GM12872 (cell line): ENCODE measurements at regions not wholly inside any gene's neighbourhood (a gene's known extent, or its start where the extent isn't known, plus 50 kb on each side); places are given as distances from the start of the nearest gene placed in this dataset.

Experiments used
- CTCF ChIP-seq: IDR thresholded peaks from 3 replicates; pipeline ENCODE4 v1.5.1; 2011; ENCODE audit warnings: low read depth, mild to moderate bottlenecking, low read length, moderate library complexity; ENCODE audit not compliant: insufficient read depth

DNA sequence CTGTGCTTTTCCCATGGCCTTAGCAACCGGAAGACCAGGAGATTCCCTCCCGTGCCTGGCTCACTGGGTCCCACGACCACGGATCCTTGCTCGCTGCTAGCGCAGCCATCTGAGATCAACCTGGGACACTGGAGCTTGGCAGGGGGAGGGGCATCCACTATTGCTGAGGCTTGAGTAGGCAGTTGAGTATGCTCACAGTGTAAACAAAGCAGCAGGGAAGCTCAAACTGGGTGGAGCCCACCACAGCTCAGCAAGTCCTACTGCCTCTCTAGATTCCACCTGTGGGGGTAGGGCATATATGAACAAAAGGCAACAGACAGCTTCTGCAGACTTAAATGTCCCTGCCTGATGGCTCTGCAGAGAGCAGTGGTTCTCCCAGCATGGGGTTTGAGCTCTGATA lies 697.0 kb downstream of the SORCS1 start:
- no peak for TF ChIP-seq CTCF

DNA sequence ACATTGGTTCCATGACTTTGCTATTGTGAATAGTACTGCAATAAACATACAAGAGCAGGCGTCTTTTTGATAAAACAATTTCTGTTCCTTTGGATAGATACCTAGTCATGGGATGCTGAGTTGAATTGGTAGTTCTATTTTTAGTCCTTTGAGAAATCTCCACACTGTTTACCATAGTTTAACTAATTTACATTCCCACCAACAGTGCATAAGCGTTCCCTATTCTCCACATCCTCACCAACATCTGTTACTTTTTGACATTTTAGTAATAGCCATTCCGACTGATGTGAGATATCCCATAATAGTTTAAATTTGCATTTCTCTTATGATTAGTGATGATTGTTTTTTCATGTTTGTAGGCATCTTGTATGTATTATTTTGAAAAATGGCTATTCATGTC lies 707.0 kb downstream of the SORCS1 start:
- TF ChIP-seq CTCF = no peak

DNA sequence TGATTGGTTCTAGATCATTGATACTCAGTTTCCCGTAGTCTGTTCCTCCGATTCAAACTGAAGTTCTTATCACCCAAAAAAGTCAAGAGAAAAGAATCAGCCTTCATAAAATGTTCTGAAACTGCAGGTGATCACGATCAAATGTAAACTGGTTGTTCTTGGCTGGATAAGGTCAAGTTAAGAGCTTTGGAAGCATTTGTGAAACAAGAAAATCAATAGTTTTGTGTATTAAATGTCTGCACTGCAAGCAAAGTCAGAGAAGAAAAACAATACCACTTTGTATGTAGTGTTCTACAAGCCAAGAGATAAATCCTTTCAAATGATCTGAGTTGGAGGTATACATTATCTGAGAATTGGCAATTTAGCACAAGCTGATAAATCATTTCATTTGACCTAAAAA lies 710.3 kb downstream of the SORCS1 start:
- TF ChIP-seq CTCF = no peak

GRCh38 chr10:106450966-106451365 lies 713.5 kb downstream of the SORCS1 start:
- no peak for TF ChIP-seq CTCF

DNA sequence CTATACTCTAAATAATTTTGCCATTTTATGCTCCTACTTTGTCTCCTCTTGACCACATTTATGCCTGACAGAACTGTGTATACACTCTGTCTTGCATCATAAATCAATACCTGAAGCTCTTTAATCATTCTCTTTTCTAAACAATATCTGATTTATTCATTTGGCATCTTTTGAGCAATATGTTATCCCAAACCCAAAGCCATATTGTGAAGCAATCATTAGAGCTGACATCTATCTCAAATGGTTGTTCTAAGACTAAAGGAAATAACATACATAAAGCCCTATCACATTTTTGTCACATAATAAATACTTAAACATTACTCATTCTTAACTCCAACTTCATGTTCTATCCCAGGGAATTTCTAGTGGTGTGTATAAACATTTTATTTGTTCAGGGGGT lies 717.6 kb downstream of the SORCS1 start:
- TF ChIP-seq CTCF = no peak

DNA sequence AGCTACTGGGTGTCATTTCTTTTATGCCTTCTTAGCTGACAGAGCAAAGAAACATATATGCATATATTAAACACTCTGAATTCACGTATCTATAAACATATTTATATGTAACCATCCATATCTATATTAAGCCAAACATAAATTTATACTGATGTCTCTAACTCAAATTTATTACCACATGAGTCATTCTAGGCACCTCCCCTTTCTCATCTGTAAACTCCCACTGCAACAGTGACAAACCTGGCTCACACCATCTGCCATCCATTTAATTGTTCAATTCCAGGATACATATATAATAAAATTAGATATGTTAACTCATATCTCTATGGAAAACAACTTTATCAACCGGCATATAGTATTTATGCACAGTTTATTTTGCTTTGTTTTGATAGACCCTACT lies 722.3 kb downstream of the SORCS1 start:
- no peak for TF ChIP-seq CTCF

DNA sequence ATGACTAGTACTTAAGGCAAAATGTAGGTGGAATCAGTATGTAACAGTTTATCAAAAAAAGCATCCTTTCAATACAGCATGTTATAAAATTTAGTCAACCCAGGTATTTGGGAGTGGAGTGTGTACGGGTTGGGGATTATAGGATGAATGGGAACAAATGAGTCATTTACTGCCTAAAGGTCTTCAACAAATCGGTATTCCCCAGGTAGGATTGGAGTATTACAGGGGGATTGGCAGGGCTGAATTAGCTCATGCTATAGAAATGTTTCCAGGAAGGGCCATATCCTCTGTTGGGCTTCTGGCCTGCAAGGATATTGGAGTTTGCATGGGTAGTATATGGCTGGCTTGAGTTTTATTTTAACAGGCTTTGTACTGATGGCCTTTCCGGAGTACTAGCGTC lies 723.7 kb downstream of the SORCS1 start:
- TF ChIP-seq CTCF = no peak

DNA sequence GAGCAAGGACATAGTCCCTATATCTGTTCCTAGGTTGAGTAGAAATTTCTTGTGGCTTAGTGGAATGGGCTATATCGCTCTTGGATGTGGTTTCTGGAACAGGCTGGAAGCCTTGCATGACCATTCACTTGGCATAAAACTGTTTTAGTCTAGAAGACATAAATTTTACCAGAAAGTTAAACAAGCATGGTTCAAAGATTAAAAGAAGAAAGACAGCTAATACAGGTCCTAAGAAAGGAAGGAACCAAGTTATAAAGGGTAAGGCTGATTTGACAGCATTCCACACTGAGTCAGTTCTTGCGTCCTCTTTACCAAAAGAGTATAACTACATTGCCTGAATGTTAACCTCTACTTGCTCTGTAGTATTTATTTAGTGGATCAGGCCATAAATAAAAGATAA lies 724.2 kb downstream of the SORCS1 start:
- TF ChIP-seq CTCF = no peak
